HG03196 (cell line): ENCODE measurements at regions not wholly inside any gene's neighbourhood (a gene's known extent, or its start where the extent isn't known, plus 50 kb on each side); places are given as distances from the start of the nearest gene placed in this dataset.

Source experiments
- ATAC-seq: cut with Tn5 transposase; IDR thresholded peaks from one replicate; pipeline ENCODE4 v1.9.1; 2021; ENCODE audit not compliant: unreplicated experiment

GRCh38 chr6:121020656-121021055 is 313.6 kb downstream of the TBC1D32 start:
- ATAC-seq: no peak

- no peak for ATAC-seq
These were observed 325.7 kb downstream of the TBC1D32 start for GRCh38 chr6:121008553-121008952.

DNA sequence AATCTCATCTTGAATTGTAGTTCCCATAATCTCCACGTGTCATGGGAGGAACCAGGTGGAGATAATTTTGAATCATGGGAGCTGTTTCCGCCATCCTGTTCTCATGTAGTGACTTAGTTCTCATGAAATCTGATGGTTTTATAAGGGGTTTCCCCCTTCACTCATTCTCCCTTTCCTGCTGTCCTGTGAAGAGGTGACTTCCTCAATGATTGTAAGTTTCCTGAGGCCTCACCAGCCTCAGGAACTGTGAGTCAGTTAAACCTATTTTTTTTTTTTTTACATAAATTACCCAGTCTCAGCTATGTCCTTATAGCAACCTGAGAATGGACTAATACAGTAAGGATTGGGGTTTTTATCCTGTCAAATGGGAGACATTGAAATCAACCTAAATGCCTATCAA is 328.3 kb downstream of the TBC1D32 start:
- ATAC-seq: no peak

DNA sequence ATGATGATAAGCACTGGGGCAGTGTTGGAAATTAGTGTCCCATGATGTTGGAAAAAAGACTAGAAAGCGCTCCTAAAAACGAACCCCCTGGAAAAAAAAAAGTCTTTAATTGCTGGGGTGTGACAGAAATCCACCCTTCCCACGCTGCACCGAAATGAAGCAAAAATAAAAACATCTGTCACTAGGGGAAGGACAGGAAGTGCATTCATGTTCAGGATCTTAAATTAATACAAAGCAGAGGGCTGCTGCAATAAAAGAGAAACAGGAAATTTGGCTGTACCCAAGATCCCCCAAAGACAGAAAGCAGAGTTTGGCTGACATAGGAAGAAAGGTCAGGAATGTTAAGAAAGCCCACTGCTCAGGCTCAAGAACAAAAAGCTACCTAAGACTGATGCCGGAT is 333.9 kb downstream of the TBC1D32 start:
- no peak for ATAC-seq

DNA sequence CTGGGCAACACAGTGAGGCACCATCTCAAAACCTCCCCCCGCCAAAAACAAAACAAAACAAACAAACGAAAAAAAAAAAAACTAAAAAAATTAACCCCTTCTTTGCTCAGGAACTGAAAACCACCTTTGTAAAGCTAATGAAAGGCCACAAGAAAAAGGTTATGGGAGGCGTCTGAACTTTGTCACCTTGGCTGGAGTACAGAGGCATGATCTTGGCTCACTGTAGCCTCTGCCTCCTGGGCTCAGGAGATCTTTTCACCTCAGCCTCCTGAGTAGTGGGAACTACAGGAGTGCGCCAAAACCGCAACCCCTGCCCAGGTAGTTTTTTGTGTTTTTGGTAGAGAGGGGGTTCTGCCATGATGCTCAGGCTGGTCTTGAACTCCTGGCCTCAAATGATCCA is 337.9 kb downstream of the TBC1D32 start:
- no peak for ATAC-seq

- ATAC-seq: no peak
These were observed 339.7 kb downstream of the TBC1D32 start for GRCh38 chr6:120994573-120994967.

DNA sequence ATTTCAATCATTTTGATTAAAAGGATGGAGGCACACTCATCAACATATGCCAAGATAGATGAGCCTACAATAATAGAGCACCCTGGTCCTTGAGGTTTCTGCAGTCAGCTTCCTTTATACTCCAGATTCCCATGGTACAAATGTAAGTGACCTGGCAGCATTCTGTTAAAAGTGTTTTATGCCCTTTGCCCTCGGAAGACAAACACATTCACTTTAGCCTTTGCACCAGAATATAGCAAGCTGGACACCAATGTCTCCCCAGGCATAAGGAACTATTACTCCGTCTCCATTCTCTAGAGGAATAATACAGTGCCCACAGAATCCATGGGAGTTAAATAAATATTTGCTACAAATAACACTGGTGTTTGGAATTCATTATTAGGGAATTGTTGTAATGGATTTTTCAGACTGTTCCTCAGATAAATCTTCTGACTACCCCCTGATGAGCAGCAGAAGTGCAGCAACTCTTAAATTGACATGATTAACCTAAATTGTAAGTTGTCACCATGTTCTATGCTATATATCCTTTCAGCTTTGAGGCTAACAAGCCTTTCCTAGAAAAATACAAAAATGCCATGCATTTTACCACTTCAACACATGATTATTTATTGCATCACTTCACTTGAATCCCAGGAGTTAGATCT is 340.2 kb downstream of the TBC1D32 start:
- ATAC-seq: no peak

GRCh38 chr6:120992257-120992656 is 342.0 kb downstream of the TBC1D32 start:
- no peak for ATAC-seq

DNA sequence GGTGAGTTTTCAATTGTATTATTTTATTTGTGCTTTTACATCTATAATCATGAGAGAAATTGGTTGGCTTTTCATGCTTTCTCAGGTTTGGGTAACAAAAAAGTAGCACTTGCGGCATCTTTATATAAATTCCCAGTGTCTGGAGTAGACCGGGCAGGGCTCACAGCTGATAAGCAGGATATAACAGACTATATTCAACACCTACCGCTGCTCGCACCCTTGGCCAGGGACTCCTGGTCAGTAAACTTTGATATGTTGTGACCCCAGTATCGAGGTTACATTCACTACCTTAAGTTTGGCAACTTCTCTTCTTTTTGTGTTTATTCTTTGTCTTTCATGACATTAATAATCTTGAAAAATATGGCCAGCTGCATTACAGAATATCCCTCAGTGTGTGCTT is 343.4 kb downstream of the TBC1D32 start:
- no peak for ATAC-seq

DNA sequence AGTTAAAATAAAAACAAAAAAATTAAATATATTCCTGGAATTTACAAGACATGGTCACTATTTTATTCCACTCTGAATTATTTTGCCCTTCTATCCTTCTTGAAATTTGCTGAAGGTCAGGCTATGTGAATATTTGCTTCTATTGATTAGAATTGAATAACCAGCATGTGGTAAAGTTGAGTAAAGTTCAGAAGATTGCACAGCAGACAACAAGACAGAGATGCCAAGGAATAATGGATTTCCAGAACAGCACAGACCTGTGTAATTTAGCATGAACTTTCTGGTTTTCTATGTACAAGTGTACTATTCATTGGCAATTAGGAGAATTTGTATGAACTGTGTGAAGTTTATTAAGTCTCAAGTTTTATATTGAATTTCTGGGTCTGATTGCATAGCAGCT is 352.4 kb downstream of the TBC1D32 start:
- no peak for ATAC-seq

DNA sequence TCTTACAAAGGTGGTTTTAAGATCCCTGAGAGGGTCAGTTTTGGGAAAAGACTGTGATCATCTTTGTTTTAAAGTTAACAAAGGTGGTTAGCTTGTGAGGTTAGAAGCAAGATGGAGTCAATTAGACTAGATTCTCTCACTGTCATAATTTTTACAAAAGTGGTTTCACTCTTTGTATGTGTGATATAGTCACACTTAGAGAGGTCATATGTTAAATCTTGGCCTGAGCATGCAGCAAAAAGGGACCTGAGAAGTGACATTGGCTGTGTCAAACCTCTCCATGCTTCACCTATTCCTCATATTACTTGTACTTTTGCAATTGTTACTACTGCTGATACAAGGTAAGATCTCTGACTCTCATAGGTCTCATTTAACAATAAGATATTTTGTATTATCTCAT is 368.0 kb downstream of the TBC1D32 start:
- ATAC-seq: no peak

GRCh38 chr6:120965814-120966213 is 368.5 kb downstream of the TBC1D32 start:
- no peak for ATAC-seq

DNA sequence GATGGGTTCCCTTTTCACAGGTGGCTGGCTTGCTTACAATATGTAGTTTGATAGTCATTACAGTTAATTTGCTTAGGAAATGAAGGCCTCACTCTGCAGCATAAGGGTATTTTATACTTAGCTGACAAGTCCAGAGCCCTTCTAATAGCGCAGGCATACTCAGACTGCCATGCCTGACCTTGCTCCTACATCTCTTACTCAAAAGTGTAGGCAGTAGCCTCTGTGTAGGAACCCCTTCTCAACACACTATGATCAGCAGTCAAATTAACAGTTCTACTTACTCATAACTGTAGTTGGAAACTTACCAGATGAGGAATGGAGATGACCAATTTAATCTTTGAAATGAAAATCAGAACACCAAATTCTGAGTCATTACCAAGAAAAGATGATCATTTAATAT is 373.5 kb downstream of the TBC1D32 start:
- no peak for ATAC-seq

- no peak for ATAC-seq
These were observed 380.2 kb downstream of the TBC1D32 start for GRCh38 chr6:120954111-120954510.

DNA sequence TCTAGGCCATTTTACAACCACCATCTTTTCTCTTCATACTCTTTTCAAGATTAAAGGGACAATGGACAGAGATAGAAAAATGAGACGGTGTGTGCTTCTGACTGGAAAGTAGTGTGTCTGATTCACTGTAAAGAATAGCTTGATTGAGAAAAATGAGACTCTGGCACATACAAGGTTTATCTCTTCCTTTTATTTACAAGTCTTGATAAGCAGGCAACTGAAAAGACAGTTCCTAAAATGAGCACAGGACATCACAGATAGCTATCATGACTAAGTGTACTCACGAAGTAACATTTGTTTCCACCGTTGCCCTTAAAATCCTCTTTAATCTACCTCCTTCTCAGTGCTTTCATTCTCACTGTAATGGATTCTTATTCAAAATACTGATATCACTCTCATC is 383.0 kb downstream of the TBC1D32 start:
- ATAC-seq: no peak

DNA sequence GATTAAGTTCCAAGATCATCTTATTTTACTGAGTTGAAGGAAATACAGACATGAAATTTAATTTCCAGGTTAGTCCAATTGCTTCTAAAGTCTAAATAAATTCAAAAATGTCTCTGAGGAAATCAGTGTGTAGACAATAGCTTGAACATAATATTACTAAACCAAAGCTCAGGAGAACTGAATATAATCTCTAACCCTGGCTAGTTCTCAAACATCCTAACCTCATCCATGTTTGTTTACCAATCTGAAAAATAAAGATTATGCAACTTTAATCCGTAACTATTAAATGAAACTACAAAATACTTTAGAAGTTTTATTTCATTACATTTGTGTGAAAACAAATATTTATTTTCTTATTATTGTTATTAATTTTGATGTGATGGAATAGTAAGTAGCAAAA is 387.2 kb downstream of the TBC1D32 start:
- no peak for ATAC-seq

DNA sequence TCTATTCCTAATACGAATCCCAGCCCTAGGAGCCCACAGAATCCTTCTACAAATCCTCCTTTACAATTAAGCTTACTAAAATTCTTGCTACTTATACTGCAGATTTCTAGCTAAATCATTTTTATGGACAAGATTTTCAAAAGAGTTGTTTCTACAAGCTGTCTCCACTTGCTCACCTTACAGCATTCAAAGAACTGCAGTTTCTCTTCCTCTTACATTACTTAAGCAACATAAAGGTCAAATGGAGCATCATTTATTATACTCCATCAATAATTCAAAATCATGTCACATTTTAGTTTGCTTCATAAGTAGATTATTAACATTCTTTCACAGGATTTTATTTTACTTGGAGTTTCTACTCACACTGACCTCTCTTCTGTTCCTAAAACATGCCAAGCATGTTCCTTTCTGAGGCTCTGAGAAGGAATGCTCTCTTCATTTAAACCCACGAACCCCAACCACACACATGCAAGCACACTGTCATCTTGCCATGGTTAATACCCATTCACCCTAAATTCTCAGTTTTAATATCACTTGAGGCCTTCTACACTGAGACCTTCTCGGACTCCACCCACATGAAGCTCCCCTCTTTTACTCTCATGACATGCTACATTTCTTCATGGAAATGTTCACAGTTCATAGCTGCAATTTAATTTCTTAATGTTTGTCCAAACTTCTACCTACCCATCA is 388.2 kb downstream of the TBC1D32 start:
- peak; percentile 52 for ATAC-seq

DNA sequence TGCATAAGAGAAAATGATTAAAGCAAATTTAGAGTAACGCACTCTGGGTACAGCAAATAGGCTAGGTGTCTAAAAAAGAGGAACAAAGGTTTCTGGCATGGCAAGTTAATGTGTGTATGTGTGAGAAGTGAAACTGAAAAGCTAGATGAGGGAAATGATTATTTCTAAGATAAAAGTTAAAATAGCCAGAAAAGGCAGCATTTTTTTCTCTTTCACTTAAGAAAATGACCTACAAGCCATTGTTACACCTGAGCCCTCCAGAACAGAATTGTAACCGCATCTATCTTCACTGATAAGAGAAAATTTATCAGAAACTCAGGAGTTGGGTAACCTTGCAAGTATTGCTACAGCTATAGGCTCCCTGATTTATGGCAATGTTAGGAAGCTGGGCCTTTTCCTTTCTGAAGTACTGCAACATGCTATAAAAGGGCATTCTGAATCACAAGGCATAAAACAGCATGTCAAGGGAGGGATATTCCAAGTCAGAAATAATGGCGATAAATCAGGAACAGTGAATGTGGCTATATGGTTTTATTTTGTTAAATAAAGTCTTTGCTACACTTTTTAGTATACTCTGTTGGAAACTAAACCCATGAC is 395.3 kb downstream of the TBC1D32 start:
- ATAC-seq: peak; percentile 97

DNA sequence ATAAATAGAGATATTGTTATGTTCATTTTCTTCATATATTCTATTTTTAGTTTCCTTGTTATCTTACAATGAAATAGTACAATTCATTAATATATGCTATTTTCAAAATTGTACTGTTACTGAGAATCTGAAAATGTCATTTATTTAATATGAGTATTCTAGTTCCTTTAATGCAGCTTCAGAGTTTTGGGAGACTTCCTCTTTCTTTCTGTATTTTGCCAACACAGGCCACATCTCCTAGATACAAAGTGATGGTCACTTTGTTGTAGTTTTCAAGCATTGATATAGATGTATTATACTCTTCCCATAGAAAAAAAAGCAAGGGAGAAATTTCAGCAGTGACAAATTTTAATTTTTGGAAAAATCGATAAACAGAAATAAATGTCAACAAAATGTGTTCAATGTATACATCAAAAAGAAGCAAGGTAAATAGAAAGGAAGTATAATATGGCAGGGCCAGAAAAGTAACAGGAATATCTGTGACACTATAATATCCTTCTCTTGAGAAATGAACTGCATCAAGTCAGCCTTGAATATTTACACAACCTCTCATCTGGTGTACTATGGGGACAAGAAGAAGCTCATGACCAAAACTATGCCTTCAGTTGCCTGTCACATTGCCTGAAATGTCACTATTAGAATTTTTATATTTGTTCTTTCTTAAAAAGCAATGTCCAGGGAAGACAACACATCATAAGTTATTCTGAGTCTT is 396.0 kb downstream of the TBC1D32 start:
- peak; percentile 41 for ATAC-seq

DNA sequence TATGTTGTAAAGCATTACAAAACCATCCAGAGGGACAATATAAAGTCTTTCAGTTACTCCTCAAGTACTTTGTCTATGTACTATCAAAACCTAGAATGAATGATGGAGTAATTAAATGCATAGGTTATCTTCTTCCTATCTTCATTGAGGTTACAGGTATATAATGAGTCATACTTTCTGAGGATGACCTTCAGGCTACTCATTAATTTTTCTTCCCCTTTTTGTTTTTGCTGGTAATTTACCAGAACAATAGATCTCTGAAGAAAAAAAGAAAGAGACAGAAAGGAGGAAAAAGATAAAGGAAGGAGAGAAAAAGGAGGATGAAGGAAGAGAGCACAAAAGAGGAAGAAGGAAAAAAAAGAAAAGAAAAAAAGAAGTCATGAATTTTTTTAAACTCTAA is 398.4 kb downstream of the TBC1D32 start:
- ATAC-seq: peak; percentile 55

GRCh38 chr6:120935016-120935415 is 399.3 kb downstream of the TBC1D32 start:
- ATAC-seq: no peak
